Stomach (tissue), 8 donors: ENCODE measurements at regions not wholly inside any gene's neighbourhood (a gene's known extent, or its start where the extent isn't known, plus 50 kb on each side); places are given as distances from the start of the nearest gene placed in this dataset.

Experiments
- DNase-seq, 2 donors: peaks; one replicate each; pipeline versions ENCODE4 v3.0.0 to v3.0.0-alpha.2; 2013 to 2019
- H3K27ac ChIP-seq, 5 donors: fragments of 200-600 bp in 4 of 5; sonication (generic) in 4 of 5; one replicate each; pipeline ENCODE4 v1.5.1; 2013 to 2019; ENCODE audit warnings: mild to moderate bottlenecking in 1 of 5, moderate library complexity in 1 of 5
- H3K27me3 ChIP-seq, 3 donors: fragments of 200-600 bp; sonication (generic); one replicate each; pipeline ENCODE4 v1.5.1; 2017 to 2019; ENCODE audit warnings: mixed run types in 1 of 3
- H3K36me3 ChIP-seq, 4 donors: fragments of 200-600 bp; sonication (generic); 1 replicate in 3 of 4; 2 replicates in 1 of 4; pipeline ENCODE4 v1.5.1; 2016 to 2019
- H3K4me1 ChIP-seq, 4 donors: fragments of 200-600 bp; sonication (generic); one replicate each; pipeline ENCODE4 v1.5.1; 2016 to 2019
- H3K4me3 ChIP-seq, 4 donors: fragments of 200-600 bp; sonication (generic) in 3 of 4; one replicate each; pipeline ENCODE4 v1.5.1; 2016 to 2019; ENCODE audit warnings: mild to moderate bottlenecking in 1 of 4
- H3K9me3 ChIP-seq, 4 donors: fragments of 200-600 bp; sonication (generic); one replicate each; pipeline ENCODE4 v1.5.1; 2016 to 2019
- CTCF ChIP-seq, 7 experiments: fragments of 450-650 bp in 4 of 7; fragments of 200-600 bp in 3 of 7; sonication (generic) in 3 of 7; IDR thresholded peaks; one replicate each; pipeline ENCODE4 v1.5.1; 2016 to 2019; ENCODE audit warnings: antibody characterized with exemption in 7 of 7, control low read depth in 2 of 7, mild to moderate bottlenecking in 1 of 7
- EP300 ChIP-seq: sonication (generic); formaldehyde crosslinking; IDR thresholded peaks from one replicate; pipeline ENCODE4 v1.6.1; 2017; ENCODE audit warnings: antibody characterized with exemption
- POLR2A ChIP-seq, 4 donors: fragments of 450-650 bp; IDR thresholded peaks; one replicate each; pipeline ENCODE4 v1.6.1; 2016; ENCODE audit warnings: antibody characterized with exemption in 4 of 4, control low read depth in 2 of 4, mild to moderate bottlenecking in 1 of 4, moderate library complexity in 1 of 4
- POLR2AphosphoS5 ChIP-seq, 3 donors: sonication (generic); formaldehyde crosslinking; IDR thresholded peaks; one replicate each; pipeline ENCODE4 v1.6.1; 2016; ENCODE audit warnings: antibody characterized with exemption in 3 of 3
- WGBS, 5 donors: extraction: QIAGEN DNeasy Blood & Tissue Kit in 3 of 5; methylation state at CpG; one replicate each; pipeline versions ENCODE4 v1.1.5 to v1.1.7; 2013 to 2018; 5-methylcytosine and 5-hydroxymethylcytosine counted together
- intact Hi-C: fragments of 100-400 bp; cut with DNase I; formaldehyde crosslinking; loops from one replicate; pipeline ENCODE4 v1.15.1; 2023; ENCODE audit warnings: low total_unique reads
- donor health status: healthy with polysubstance abuse.
- donor health status: Bipolar disorder and iron deficiency.
- donor health status: healthy.

DNA sequence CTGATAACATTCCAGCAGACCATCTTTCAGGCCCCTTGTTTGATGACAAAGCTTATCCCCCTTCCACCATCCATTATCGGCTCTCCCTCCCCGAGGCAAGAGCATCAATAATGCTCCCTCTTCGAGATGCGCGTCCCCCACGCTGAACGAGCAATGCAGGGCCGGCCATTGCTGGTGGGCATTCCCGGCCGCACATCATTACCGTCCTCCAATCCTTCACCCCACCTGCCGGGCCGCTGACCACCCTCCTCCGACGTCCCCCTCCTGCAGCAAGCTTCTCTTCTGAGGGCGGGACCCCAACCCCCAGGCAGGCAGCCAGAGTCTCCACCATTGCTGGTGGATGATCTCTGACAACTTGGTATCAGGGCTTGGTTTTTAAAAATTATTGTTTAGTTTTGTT lies 208.6 kb downstream of the SMAD2 start:
- no peak for DNase-seq
- Histone ChIP-seq H3K36me3 (no peaks in the 10 kb centered on the region), H3K4me3 (no peak overlapping the region), H3K9me3 (no peaks in the 10 kb centered on the region), H3K27me3 (peaks cover 0 to 16% (median 0%) of the 10 kb centered on the region in 3 donors), H3K27ac (no peak overlapping the region), H3K4me1 (no peaks in the 10 kb centered on the region)
- no peak for TF ChIP-seq CTCF (IDR thresholded peaks at IDR 0.05)
- no peak for TF ChIP-seq POLR2AphosphoS5 (IDR thresholded peaks at IDR 0.05)
- TF ChIP-seq POLR2A (IDR thresholded peaks at IDR 0.05) = no peak
- no peak for TF ChIP-seq EP300
- intact Hi-C loops = no loop called here
- 69 to 82% (median 75%) methylated on average over 16 of the region's 16 CpGs for WGBS, 5 donors

GRCh38 chr18:47720741-47721140 lies 209.7 kb downstream of the SMAD2 start:
- H3K4me1 ChIP-seq = no peaks in the 10 kb centered on the region
- H3K27ac ChIP-seq = no peak overlapping the region
- no peak overlapping the region for H3K4me3 ChIP-seq
- H3K9me3 ChIP-seq = no peaks in the 10 kb centered on the region
- DNase-seq = no peak
- no peaks in the 10 kb centered on the region for H3K36me3 ChIP-seq
- H3K27me3 ChIP-seq = peaks cover 0 to 9% (median 0%) of the 10 kb centered on the region in 3 donors
- intact Hi-C loops = no loop called here
- 77 to 92% (median 88%) methylated on average over 3 of the region's 3 CpGs for WGBS, 5 donors
- no peak for TF ChIP-seq POLR2AphosphoS5 (IDR thresholded peaks at IDR 0.05)
- no peak for TF ChIP-seq EP300
- no peak for TF ChIP-seq CTCF (IDR thresholded peaks at IDR 0.05)
- TF ChIP-seq POLR2A (IDR thresholded peaks at IDR 0.05) = no peak

GRCh38 chr18:47719096-47719780 lies 211.2 kb downstream of the SMAD2 start:
- no peaks in the 10 kb centered on the region for H3K9me3 ChIP-seq
- H3K4me1 ChIP-seq = no peaks in the 10 kb centered on the region
- intact Hi-C loops = no loop called here
- H3K36me3 ChIP-seq = no peaks in the 10 kb centered on the region
- 75 to 84% (median 78%) methylated on average over 7 of the region's 7 CpGs for WGBS, 5 donors
- peaks cover 0 to under 1% (median 0%) of the 10 kb centered on the region in 3 donors for H3K27me3 ChIP-seq
- H3K4me3 ChIP-seq = no peak overlapping the region
- TF ChIP-seq POLR2A (IDR thresholded peaks at IDR 0.05) = no peak
- no peak for TF ChIP-seq CTCF (IDR thresholded peaks at IDR 0.05)
- TF ChIP-seq EP300 = no peak
- no peak for TF ChIP-seq POLR2AphosphoS5 (IDR thresholded peaks at IDR 0.05)
- no peak overlapping the region for H3K27ac ChIP-seq
- no peak for DNase-seq

GRCh38 chr18:47718646-47719045 lies 211.8 kb downstream of the SMAD2 start:
- no peak for TF ChIP-seq EP300
- TF ChIP-seq CTCF (IDR thresholded peaks at IDR 0.05) = no peak
- no peak for TF ChIP-seq POLR2A (IDR thresholded peaks at IDR 0.05)
- no peak for TF ChIP-seq POLR2AphosphoS5 (IDR thresholded peaks at IDR 0.05)
- Histone ChIP-seq H3K27me3 (no peaks in the 10 kb centered on the region), H3K9me3 (no peaks in the 10 kb centered on the region), H3K4me3 (no peak overlapping the region), H3K36me3 (no peaks in the 10 kb centered on the region), H3K4me1 (no peaks in the 10 kb centered on the region), H3K27ac (no peak overlapping the region)
- intact Hi-C loops = no loop called here
- 56 to 92% (median 69%) methylated on average over 1 of the region's 1 CpG for WGBS, 5 donors
- no peak for DNase-seq
